Fibroblast of pulmonary artery (primary cell): ENCODE measurements at regions not wholly inside any gene's neighbourhood (a gene's known extent, or its start where the extent isn't known, plus 50 kb on each side); places are given as distances from the start of the nearest gene placed in this dataset.

Experiments
- DNase-seq: peaks from one replicate; pipeline ENCODE4 v3.0.0-alpha.2; 2010; ENCODE audit warnings: low read depth
- H3K4me3 ChIP-seq: replicated peaks from 2 replicates; pipeline ENCODE4 v1.5.1; 2011; ENCODE audit warnings: low read depth, mild to moderate bottlenecking, control low read depth, low read length, moderate library complexity
- TF ChIP-seq, protein P1 (sequence below): IDR thresholded peaks from 2 replicates; pipeline ENCODE4 v1.5.1; 2011; ENCODE audit warnings: mild to moderate bottlenecking, control low read depth, low read length, inconsistent platforms; ENCODE audit errors: missing control alignments

DNA sequence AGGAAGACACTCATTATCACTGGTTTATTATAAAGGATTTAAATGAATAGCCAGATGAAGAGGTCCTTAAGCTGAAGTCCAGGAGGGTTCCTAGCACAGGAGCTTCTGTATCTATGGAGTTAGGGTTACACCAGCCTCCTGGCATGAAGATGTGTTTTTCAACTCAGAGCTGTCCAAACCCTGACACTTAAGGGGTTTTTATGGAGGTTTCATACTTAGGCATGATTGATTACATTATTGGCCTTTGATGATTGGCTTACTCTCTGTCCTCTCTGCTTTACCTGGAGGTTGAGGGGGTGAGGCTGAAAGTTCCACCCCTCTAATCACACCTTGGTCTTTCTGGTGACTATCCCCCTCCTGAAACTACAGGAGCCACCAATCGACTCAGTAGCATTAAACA lies 84.9 kb upstream of the ZNF169 start:
- peak overlapping the region; percentile 22 for H3K4me3 ChIP-seq
- no peak for DNase-seq
- TF ChIP-seq, protein P1, sequence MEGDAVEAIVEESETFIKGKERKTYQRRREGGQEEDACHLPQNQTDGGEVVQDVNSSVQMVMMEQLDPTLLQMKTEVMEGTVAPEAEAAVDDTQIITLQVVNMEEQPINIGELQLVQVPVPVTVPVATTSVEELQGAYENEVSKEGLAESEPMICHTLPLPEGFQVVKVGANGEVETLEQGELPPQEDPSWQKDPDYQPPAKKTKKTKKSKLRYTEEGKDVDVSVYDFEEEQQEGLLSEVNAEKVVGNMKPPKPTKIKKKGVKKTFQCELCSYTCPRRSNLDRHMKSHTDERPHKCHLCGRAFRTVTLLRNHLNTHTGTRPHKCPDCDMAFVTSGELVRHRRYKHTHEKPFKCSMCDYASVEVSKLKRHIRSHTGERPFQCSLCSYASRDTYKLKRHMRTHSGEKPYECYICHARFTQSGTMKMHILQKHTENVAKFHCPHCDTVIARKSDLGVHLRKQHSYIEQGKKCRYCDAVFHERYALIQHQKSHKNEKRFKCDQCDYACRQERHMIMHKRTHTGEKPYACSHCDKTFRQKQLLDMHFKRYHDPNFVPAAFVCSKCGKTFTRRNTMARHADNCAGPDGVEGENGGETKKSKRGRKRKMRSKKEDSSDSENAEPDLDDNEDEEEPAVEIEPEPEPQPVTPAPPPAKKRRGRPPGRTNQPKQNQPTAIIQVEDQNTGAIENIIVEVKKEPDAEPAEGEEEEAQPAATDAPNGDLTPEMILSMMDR, result no peak

DNA sequence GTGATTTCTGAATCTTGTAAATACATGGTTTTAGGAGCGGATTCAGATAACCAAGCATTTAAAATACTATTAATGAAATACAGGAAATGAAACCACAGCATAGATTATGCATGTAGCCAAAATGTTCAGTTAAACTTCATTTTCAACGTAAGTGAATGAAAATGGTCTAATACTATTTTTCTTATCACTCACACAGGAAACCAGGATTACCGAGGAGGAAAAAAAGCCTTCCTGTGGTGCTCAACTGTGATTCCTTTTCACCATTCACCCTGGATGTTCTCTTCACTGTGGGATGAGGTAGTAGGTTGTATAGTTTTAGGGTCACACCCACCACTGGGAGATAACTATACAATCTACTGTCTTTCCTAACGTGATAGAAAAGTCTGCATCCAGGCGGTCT lies 83.4 kb upstream of the ZNF169 start:
- peak overlapping the region; percentile 22 for H3K4me3 ChIP-seq

DNA sequence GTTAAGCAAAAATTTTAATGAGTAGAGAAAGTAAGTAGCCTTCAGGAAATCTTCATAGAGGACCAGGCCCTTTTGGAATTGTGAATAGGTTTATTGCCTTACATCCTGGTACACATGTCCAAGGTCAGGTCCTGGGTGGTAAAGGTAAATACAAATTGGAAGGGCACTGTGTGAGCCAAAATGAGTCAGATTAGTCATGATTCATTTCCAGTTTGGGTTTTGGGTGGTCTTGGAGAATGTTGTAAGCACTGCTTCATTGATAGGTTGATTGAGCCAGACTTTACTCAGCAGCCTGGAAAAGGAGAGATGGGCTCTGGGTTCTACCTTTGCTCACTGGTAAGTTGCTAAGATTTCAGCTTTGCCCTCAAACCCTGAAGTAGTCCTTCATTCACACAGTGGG lies 82.5 kb upstream of the ZNF169 start:
- TF ChIP-seq, protein P1, result no peak
- H3K4me3 ChIP-seq, result no peak overlapping the region
- no peak for DNase-seq

More for the DNA sequence above, 83.4 kb upstream of the ZNF169 start:
- TF ChIP-seq, protein P1, result no peak
- peak; percentile 56 for DNase-seq

DNA sequence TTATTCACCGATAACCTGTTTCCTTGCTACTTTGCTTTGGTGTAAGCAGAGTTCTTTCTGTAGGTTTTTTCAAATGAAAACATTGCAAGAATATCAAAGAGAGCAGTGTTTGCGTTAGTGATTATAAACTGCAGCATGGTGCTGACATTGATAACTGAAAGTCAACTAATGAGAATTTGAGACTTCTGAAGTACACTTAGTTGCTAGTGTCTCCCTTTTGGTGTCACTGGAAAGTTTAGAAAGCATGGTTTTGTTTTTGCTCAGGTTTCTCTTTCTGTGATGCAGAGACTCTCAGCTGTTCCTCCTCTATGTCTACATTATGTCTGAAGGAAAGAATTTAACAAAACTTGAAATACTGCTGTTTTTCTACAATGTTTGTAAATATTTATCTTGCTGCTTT lies 80.2 kb upstream of the ZNF169 start:
- TF ChIP-seq, protein P1, result no peak
- DNase-seq, result no peak
- H3K4me3 ChIP-seq, result no peak overlapping the region

DNA sequence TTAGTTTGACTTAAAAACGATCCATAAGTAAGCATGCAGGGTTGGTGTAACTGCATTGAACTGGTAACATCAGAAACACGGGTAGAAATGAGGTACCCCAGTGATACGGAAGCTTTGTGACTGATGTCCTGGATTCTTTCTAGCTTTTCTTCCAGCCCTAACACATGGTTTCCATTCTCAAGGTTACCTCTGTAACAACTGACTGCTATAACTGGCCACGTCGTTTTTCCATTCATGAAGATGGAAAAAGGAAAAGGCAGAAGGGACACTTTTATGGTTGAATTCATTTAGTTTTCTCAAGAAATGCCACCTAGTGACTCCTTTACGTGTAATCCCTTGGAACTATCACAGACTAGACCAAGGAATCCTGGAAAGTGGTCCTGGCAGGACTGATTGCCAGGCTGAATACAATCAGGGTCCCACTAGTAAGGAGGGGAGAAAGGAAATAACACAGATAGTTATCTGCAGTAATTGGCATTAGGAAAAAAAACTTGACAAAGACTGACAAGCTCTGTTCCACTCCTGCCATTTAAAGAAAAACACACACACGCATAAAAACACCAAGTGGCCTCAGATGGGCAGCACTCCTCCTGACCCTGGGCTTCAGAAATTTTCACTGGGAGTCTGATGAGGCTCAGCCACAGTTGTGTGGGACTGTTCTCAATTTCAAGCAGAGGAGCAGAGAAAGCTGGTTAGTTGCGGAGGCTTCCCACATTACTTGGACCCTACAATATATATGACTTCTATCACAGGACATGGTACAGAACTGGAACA lies 77.5 kb upstream of the ZNF169 start:
- DNase-seq, result no peak
- no peak overlapping the region for H3K4me3 ChIP-seq
- TF ChIP-seq, protein P1, result no peak

DNA sequence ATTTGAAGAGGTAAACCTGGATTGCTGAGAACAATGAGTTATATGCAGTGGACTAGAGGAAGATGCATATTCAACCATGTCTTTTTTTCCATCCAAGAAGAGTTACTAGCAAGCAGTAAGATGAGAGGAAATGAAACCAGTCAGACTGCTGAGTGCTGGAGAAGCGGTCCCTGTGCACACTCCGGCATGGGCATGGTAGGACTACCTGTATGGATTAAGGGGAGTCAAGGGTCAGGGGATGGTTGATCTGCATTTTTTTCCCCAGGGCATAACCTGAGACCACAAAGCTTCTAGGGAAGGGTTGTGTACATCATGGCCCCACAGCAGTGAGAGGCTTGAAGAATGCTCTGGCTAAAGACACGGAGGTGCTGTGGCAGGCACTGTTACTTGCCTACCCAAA lies 76.6 kb upstream of the ZNF169 start:
- TF ChIP-seq, protein P1, result no peak
- no peak overlapping the region for H3K4me3 ChIP-seq
- DNase-seq, result no peak

DNA sequence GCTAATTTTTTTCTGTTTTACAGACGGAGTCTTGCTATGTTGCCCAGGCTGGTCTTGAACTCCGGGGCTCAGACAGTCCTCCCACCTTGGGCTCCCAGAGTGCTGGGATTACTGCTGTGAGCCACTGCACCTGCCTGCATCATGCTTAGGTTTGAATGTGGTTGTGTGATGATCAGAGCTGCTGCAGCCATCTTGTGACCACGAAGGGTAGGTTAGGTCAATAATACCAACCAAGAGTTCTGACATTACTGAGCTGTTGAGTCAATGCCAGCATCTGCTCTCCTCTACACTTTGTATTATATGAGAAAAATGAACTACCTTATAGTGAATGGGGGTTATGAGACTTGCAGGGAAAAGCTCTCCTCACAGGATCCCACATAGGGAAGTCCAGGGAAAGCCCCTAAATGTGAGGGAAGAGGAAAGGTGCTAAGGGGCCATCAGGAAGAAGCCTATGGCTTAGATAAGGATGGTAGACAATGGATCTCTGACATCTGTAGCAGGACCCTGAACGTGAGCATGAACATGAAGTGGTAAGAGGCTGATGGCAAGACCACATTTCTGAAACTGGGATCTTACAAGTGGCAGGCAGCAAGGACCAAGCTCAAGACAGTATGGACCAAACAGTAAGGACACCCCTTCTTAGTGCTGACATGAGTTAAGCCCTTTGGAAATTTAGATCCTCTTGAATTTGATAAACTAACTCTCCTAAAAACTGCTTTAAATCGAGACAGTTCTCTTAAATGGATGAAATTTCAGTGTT lies 75.7 kb upstream of the ZNF169 start:
- TF ChIP-seq, protein P1, result no peak
- H3K4me3 ChIP-seq, result no peak overlapping the region
- DNase-seq, result no peak
